Activated CD8-positive, alpha-beta memory T cell treated with anti-CD3 and anti-CD28 coated beads for 36 hours (primary cell): ENCODE measurements at regions not wholly inside any gene's neighbourhood (a gene's known extent, or its start where the extent isn't known, plus 50 kb on each side); places are given as distances from the start of the nearest gene placed in this dataset.
"Not testable (repeated sequence)": the region's sequence is repeated elsewhere in the genome, so short reads cannot be mapped to it uniquely, and the experiment has no call there.

Experiments
- CTCF ChIA-PET: fragments of 350-600 bp; sonication (Branson Sonifier 250); formaldehyde crosslinking; loops from one replicate; lab custom pipeline; 2021; ENCODE audit warnings: antibody characterized with exemption; lab: Charles Lee
- POLR2A ChIA-PET: fragments of 350-600 bp; sonication (Branson Sonifier 250); formaldehyde crosslinking; loops from one replicate; lab custom pipeline; 2021; ENCODE audit warnings: antibody characterized with exemption; lab: Charles Lee

- CTCF ChIA-PET: no interaction called here
- POLR2A ChIA-PET: no interaction called here
These were observed 501.0 kb upstream of the EDIL3 start for GRCh38 chr5:84885485-84886258.

GRCh38 chr5:84881737-84882136 lies 497.1 kb upstream of the EDIL3 start:
- POLR2A ChIA-PET: no interaction called here
- CTCF ChIA-PET: no interaction called here

DNA sequence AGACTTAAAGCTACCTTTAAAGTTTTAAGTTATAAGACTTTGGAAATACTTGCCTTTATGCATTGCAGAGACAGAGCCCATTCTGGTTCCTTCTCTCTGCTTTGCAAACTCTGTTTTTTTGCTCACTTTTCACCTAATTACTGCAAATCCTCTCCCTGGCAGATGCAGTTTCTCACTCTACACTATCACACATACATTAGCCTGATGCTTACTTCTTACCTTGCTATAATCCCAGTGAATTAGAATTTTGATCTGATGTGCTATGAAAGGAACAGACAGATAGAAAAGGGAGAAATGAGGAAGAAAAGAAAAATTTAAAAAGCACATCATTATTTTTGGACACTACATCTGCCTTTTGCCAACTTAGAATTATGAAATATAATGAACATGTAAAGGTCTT lies 489.5 kb upstream of the EDIL3 start:
- ChIA-PET CTCF (no interaction called here), POLR2A (no interaction called here)

GRCh38 chr5:84872768-84873167 lies 488.1 kb upstream of the EDIL3 start:
- CTCF ChIA-PET: no interaction called here
- POLR2A ChIA-PET: no interaction called here

GRCh38 chr5:84870369-84870768 lies 485.7 kb upstream of the EDIL3 start:
- POLR2A ChIA-PET: no interaction called here
- CTCF ChIA-PET: no interaction called here

- POLR2A ChIA-PET: no interaction called here
- CTCF ChIA-PET: no interaction called here
These were observed 485.0 kb upstream of the EDIL3 start for GRCh38 chr5:84869675-84870074.

DNA sequence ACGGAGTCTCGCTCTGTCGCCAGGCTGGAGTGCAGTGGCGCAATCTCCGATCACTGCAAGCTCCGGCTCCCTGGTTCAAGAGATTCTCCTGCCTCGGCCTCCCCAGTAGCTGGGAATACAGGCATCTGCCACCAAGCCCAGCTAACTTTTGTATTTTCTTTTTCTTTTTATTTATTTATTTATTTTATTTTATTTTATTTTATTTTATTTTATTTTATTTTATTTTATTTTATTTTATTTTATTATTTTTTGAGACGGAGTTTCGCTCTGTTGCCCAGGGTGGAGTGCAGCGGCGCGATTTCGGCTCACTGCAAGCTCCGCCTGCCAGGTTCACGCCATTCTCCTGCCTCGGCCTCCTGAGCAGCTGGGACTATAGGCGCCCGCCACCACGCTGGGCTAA lies 479.3 kb upstream of the EDIL3 start:
- CTCF ChIA-PET: interaction anchor here (0.7 kb wide), 1 partner anchor 427 kb away, joined by 3 read pairs; no protein-coding TSS in a partner anchor
- POLR2A ChIA-PET: not testable (repeated sequence)

- ChIA-PET POLR2A (no interaction called here), CTCF (no interaction called here)
These were observed 478.3 kb upstream of the EDIL3 start for GRCh38 chr5:84863020-84863419.

- CTCF ChIA-PET: no interaction called here
- POLR2A ChIA-PET: no interaction called here
These were observed 477.5 kb upstream of the EDIL3 start for GRCh38 chr5:84862132-84862531.

DNA sequence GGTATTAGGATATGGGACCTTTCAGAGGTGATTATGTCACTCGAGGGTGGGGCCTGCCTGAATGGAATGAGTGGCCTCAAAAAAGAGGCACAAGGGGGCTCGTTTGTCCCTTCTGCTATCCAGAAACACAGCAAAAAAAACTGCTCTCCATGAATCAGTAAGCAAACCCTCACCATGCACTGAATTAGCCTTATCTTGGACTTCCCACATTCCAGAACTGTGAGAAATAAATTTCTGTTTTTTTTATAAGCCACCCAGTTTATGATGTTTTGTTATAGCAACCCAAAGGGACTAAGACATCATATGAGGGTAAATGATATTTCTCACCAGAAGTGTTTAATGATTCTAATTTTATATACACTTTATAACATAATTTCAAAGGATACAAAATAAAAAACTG lies 476.6 kb upstream of the EDIL3 start:
- POLR2A ChIA-PET: no interaction called here
- CTCF ChIA-PET: no interaction called here

DNA sequence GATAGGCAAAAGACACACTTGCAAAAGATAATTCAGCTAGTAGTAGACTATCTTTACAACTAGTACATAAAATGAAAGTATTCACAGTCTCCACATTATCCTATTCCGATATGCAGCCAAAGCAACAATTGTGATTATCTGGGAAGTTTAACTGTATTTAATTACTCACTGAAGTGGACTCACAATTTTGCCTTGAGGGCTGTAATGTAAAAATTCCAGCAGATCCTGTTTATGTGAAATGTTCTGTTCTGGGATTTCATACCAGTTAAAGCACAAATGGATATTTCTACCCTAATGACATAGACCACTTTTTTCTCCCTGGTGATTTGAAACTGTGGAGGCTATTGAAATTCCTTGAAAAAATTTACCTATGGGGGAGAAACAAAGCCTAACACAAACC lies 474.4 kb upstream of the EDIL3 start:
- POLR2A ChIA-PET: no interaction called here
- CTCF ChIA-PET: no interaction called here

- POLR2A ChIA-PET: no interaction called here
- CTCF ChIA-PET: no interaction called here
These were observed 447.0 kb upstream of the EDIL3 start for GRCh38 chr5:84831701-84832100.

- CTCF ChIA-PET: no interaction called here
- POLR2A ChIA-PET: no interaction called here
These were observed 445.6 kb upstream of the EDIL3 start for GRCh38 chr5:84830265-84830664.

- POLR2A ChIA-PET: no interaction called here
- CTCF ChIA-PET: no interaction called here
These were observed 440.9 kb upstream of the EDIL3 start for GRCh38 chr5:84825606-84826005.

- ChIA-PET CTCF (no interaction called here), POLR2A (no interaction called here)
These were observed 437.2 kb upstream of the EDIL3 start for GRCh38 chr5:84821924-84822323.

GRCh38 chr5:84817953-84818352 lies 433.3 kb upstream of the EDIL3 start:
- POLR2A ChIA-PET: no interaction called here
- CTCF ChIA-PET: no interaction called here

DNA sequence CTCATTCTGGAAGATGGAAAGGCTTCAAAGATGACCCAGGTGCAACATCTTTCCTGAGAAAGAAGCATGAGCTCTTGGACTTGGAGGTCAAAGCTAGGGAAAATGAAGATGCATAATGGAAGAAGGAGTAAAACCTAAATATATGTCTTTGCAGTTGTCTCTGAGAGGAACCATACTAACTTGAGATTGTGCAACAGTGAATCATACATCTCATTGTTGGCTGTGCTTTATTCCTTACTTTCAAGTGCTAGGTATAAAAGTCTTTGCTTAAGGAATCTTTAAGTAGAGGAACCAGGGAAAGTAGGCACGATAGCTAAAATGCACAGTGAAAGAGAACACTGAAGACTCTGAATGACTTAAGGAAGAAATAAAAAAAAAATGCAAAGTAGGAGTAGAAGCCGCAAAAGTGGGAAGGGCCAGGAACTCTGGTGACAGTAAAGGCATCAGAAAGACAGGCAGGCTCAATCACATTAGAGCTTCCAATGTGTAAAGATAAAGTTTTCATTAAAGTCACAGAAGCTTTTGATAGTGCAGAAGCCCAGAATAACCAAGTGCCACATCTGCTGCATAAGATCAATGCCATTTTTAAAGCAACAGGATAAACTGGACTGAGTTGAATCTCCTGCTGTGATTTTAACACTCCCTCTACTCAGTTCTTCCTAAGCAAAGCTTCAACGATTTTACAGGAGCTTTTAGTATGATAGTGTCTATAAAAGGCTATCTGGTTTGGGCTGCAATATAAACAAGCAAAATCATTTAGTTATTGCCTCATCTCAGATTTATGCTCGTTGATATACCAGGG lies 432.3 kb upstream of the EDIL3 start:
- ChIA-PET POLR2A (no interaction called here), CTCF (no interaction called here)

- CTCF ChIA-PET: no interaction called here
- POLR2A ChIA-PET: no interaction called here
These were observed 431.5 kb upstream of the EDIL3 start for GRCh38 chr5:84816160-84816559.

DNA sequence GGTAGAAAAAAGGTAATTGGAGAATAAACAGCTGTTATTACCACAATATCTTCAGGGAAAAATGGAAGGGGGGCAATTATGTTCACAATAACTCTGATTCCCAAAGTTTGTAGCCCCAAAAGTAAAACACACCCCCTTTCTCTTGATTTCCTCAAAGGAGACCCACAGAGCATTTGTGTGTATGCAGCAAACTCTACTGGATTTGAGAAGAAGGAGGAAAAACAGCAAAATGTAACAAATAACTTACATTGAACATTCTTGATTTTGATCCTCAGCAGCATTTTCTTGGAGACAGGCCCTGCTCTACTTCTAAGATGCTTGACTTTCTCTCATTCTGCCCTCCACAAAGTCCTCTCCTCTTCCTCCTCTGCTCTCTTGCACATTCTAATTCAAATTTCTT lies 420.8 kb upstream of the EDIL3 start:
- ChIA-PET CTCF (no interaction called here), POLR2A (no interaction called here)

GRCh38 chr5:84796399-84796798 lies 411.7 kb upstream of the EDIL3 start:
- ChIA-PET CTCF (no interaction called here), POLR2A (no interaction called here)

GRCh38 chr5:84794486-84795035 lies 409.9 kb upstream of the EDIL3 start:
- POLR2A ChIA-PET: no interaction called here
- CTCF ChIA-PET: no interaction called here
